Mesothelial cell of epicardium (in vitro differentiated cells): ENCODE measurements at regions not wholly inside any gene's neighbourhood (a gene's known extent, or its start where the extent isn't known, plus 50 kb on each side); places are given as distances from the start of the nearest gene placed in this dataset.

Experiments
- DNase-seq, 2 experiments: peaks; one replicate each; pipeline ENCODE4 v3.0.0; 2021; ENCODE audit warnings: low spot score in 2 of 2; ENCODE audit not compliant: unreplicated experiment in 2 of 2
- H3K27ac Mint-ChIP-seq: 2 replicates; pipeline ENCODE4 v1.8.0; 2021; ENCODE audit warnings: mixed read lengths
- H3K27me3 Mint-ChIP-seq: 2 replicates; pipeline ENCODE4 v1.8.0; 2021; ENCODE audit warnings: low read depth, mixed read lengths
- H3K36me3 Mint-ChIP-seq: 2 replicates; pipeline ENCODE4 v1.8.0; 2021; ENCODE audit warnings: mixed read lengths
- H3K4me1 Mint-ChIP-seq: 2 replicates; pipeline ENCODE4 v1.8.0; 2021; ENCODE audit warnings: mixed read lengths
- H3K4me3 Mint-ChIP-seq: 2 replicates; pipeline ENCODE4 v1.8.0; 2021; ENCODE audit warnings: mild to moderate bottlenecking, moderate library complexity, mixed read lengths
- H3K9me3 Mint-ChIP-seq: 2 replicates; pipeline ENCODE4 v1.8.0; 2021; ENCODE audit warnings: mixed read lengths
- CTCF ChIP-seq: fragments of 200-600 bp; sonication (generic); IDR thresholded peaks from one replicate; pipeline ENCODE4 v1.5.0; 2021; ENCODE audit warnings: antibody characterized with exemption; ENCODE audit not compliant: unreplicated experiment

- H3K27me3 Mint-ChIP-seq: no peaks in the 10 kb centered on the region
- H3K4me3 Mint-ChIP-seq: no peak overlapping the region
- TF ChIP-seq CTCF: no peak
- DNase-seq: no peak
- H3K36me3 Mint-ChIP-seq: no peaks in the 10 kb centered on the region
- H3K27ac Mint-ChIP-seq: no peak overlapping the region
- H3K9me3 Mint-ChIP-seq: no peaks in the 10 kb centered on the region
- peaks cover 32% of the 10 kb centered on the region for H3K4me1 Mint-ChIP-seq
Observed at GRCh38 chr5:34536699-34537098, 119.4 kb upstream of the RAI14 start.

DNA sequence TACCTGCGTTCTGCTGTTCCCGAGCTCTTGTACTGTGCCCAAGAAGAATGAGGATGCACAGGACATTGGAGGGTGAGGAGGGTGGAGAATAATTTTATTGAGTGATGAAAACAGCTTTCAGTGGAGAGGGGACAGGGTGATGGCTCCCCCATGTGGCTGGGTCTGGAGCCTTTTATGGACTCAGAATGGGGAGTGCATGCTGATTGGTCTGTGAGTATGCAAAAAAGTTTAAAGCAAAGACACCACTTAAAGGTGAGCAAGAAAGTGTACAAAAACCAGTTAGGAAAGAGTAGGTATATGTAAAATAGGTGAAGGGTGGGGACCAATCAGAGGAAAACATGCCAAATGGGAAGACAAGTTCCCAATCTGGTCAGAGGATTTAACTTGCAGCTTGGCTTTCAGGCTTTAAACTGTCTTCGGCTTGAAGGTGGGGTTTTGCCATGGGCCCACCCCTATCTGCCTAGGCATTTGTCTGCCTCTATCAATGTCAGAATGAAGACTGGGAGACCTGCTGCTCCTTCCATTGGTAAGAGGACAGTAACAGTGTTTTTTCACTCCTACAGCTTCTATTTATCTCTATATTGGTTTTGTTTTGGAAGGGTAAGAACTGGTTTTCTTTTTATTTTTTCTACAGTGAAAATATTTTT, 118.0 kb upstream of the RAI14 start:
- Mint-ChIP-seq H3K36me3 (no peaks in the 10 kb centered on the region), H3K4me3 (no peak overlapping the region), H3K9me3 (peaks cover 7% of the 10 kb centered on the region), H3K27me3 (no peaks in the 10 kb centered on the region), H3K27ac (no peak overlapping the region), H3K4me1 (peaks cover 21% of the 10 kb centered on the region)
- no peak for DNase-seq
- no peak for TF ChIP-seq CTCF

GRCh38 chr5:34539183-34539582, 116.9 kb upstream of the RAI14 start:
- H3K27me3 Mint-ChIP-seq: no peaks in the 10 kb centered on the region
- peaks cover 16% of the 10 kb centered on the region for H3K9me3 Mint-ChIP-seq
- no peak overlapping the region for H3K4me3 Mint-ChIP-seq
- TF ChIP-seq CTCF: no peak
- no peak overlapping the region for H3K27ac Mint-ChIP-seq
- peaks cover 2% of the 10 kb centered on the region for H3K36me3 Mint-ChIP-seq
- H3K4me1 Mint-ChIP-seq: peaks cover 11% of the 10 kb centered on the region
- no peak for DNase-seq

DNA sequence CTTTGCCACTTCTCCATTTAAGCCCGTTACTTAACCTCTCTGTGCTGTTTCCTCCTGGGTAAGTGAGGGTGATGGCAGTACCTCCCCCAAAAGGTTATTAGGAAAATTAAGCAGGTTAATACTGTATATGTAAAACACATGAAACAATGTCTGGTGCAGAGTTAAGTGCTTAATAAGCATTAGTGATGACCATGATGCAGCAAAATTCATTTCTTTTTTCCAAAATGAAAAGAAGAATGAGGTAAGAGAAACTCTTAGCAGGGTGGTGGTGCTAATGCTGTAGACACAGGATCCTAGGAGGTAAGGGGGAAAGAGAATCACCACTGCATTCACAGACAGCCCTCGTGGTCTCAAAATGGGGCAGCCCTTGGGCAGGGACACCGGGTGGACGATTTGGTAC, 115.1 kb upstream of the RAI14 start:
- Mint-ChIP-seq H3K27ac (no peak overlapping the region), H3K36me3 (peaks cover 2% of the 10 kb centered on the region), H3K9me3 (peaks cover 22% of the 10 kb centered on the region), H3K4me1 (no peaks in the 10 kb centered on the region), H3K27me3 (no peaks in the 10 kb centered on the region), H3K4me3 (no peak overlapping the region)
- no peak for DNase-seq
- no peak for TF ChIP-seq CTCF

DNA sequence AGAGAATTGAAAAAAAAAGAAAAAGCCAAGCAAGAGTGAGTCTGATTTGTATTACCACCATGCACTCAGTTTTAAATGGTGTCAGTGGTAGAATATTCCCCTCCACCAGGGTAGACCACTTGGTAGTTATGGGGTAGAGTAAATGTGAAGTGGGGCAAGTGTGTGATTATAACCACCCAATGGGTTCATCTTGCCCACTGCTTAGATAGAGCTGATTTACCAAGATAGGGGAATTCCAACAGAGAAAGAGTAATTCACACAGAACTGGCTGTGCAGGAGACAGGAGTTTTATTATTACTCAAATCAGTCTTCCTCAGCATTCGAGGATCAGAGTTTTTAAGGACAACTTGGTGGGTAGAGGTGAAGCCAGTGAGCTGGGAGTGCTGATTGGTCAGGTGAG, 113.3 kb upstream of the RAI14 start:
- Mint-ChIP-seq H3K4me1 (no peaks in the 10 kb centered on the region), H3K27ac (no peak overlapping the region), H3K4me3 (no peak overlapping the region), H3K27me3 (no peaks in the 10 kb centered on the region), H3K36me3 (peaks cover 7% of the 10 kb centered on the region), H3K9me3 (peaks cover 34% of the 10 kb centered on the region)
- DNase-seq: no peak
- no peak for TF ChIP-seq CTCF

- peaks cover 38% of the 10 kb centered on the region for H3K9me3 Mint-ChIP-seq
Observed at GRCh38 chr5:34543687-34544086, 112.4 kb upstream of the RAI14 start.

More at GRCh38 chr5:34543687-34544086, 112.4 kb upstream of the RAI14 start:
- TF ChIP-seq CTCF: no peak
- H3K27ac Mint-ChIP-seq: no peak overlapping the region
- no peaks in the 10 kb centered on the region for H3K4me1 Mint-ChIP-seq
- DNase-seq: no peak
- H3K36me3 Mint-ChIP-seq: peaks cover 10% of the 10 kb centered on the region
- H3K27me3 Mint-ChIP-seq: no peaks in the 10 kb centered on the region
- H3K4me3 Mint-ChIP-seq: no peak overlapping the region
